SK-N-SH (cell line): ENCODE measurements at regions not wholly inside any gene's neighbourhood (a gene's known extent, or its start where the extent isn't known, plus 50 kb on each side); places are given as distances from the start of the nearest gene placed in this dataset.

Experiments used
- CHD2 ChIP-seq: fragments of 150-350 bp; IDR thresholded peaks from 2 replicates; pipeline ENCODE4 v1.6.1; 2018; ENCODE audit warnings: low read length; ENCODE audit not compliant: partially characterized antibody
- CTCF ChIP-seq: fragments of 200-600 bp; sonication (generic); IDR thresholded peaks from 2 replicates; pipeline ENCODE4 v1.6.1; 2017; ENCODE audit warnings: antibody characterized with exemption, mild to moderate bottlenecking, moderate library complexity
- EP300 ChIP-seq, 2 experiments: IDR thresholded peaks; 2 replicates each; pipeline versions ENCODE4 v1.4.0 to v1.6.1; 2012; ENCODE audit warnings: borderline replicate concordance in 1 of 2, low read depth in 1 of 2, low read length in 1 of 2
- NFIC ChIP-seq: IDR thresholded peaks from 2 replicates; pipeline ENCODE4 v1.4.0; 2012; ENCODE audit warnings: borderline replicate concordance
- POLR2AphosphoS5 ChIP-seq: IDR thresholded peaks from 2 replicates; pipeline ENCODE4 v1.6.1; 2012; ENCODE audit warnings: low read depth, low read length
- SMC3 ChIP-seq: IDR thresholded peaks from 2 replicates; pipeline ENCODE4 v1.6.1; 2012; ENCODE audit warnings: low read depth, low read length, improper control_type of control experiment
- TF ChIP-seq, protein P1 (sequence below): fragments of 150-350 bp; IDR thresholded peaks from 2 replicates; pipeline ENCODE4 v1.6.1; 2017; ENCODE audit warnings: antibody characterized with exemption, low read length, low read depth, borderline replicate concordance
- TF ChIP-seq, protein P2 (sequence below): IDR thresholded peaks from 2 replicates; pipeline ENCODE4 v1.4.0; 2012; ENCODE audit warnings: low read depth

- peak; percentile 42 for TF ChIP-seq CTCF
- TF ChIP-seq, protein P1, sequence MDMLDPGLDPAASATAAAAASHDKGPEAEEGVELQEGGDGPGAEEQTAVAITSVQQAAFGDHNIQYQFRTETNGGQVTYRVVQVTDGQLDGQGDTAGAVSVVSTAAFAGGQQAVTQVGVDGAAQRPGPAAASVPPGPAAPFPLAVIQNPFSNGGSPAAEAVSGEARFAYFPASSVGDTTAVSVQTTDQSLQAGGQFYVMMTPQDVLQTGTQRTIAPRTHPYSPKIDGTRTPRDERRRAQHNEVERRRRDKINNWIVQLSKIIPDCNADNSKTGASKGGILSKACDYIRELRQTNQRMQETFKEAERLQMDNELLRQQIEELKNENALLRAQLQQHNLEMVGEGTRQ: no peak
- TF ChIP-seq EP300 (IDR thresholded peaks at IDR 0.05; ENCODE audit: borderline replicate concordance in 1 of 2, low read depth in 1 of 2, low read length in 1 of 2): no peak
- TF ChIP-seq CHD2: no peak
- no peak for TF ChIP-seq NFIC
- TF ChIP-seq POLR2AphosphoS5: no peak
- TF ChIP-seq, protein P2, sequence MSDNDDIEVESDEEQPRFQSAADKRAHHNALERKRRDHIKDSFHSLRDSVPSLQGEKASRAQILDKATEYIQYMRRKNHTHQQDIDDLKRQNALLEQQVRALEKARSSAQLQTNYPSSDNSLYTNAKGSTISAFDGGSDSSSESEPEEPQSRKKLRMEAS: no peak
- no peak for TF ChIP-seq SMC3
Observed at GRCh38 chr11:30131535-30131934, 99.3 kb upstream of the FSHB start.
